Large intestine (tissue), 3 donors: ENCODE measurements at regions not wholly inside any gene's neighbourhood (a gene's known extent, or its start where the extent isn't known, plus 50 kb on each side); places are given as distances from the start of the nearest gene placed in this dataset.

ENCODE experiments used
- DNase-seq, 2 donors: peaks; one replicate each; pipeline versions ENCODE4 v3.0.0 to v3.0.0-alpha.2; 2013
- H3K27ac ChIP-seq: one replicate; pipeline ENCODE4 v1.5.1; 2013; ENCODE audit warnings: low read length
- H3K27me3 ChIP-seq: 2 replicates; pipeline ENCODE4 v1.6.1; 2013; ENCODE audit warnings: low read length; ENCODE audit not compliant: control insufficient read depth, insufficient read depth
- H3K36me3 ChIP-seq: 2 replicates; pipeline ENCODE4 v1.6.1; 2013; ENCODE audit warnings: low read length; ENCODE audit not compliant: control insufficient read depth, insufficient read depth
- H3K4me1 ChIP-seq: one replicate; pipeline ENCODE4 v1.6.1; 2013; ENCODE audit warnings: low read length; ENCODE audit not compliant: control insufficient read depth, insufficient read depth
- H3K4me3 ChIP-seq: one replicate; pipeline ENCODE4 v1.5.1; 2013; ENCODE audit warnings: low read length
- H3K9me3 ChIP-seq: one replicate; pipeline ENCODE4 v1.6.1; 2013; ENCODE audit warnings: mild to moderate bottlenecking, low read depth, low read length, moderate library complexity; ENCODE audit not compliant: control insufficient read depth
- WGBS: methylation state at CpG from one replicate; pipeline ENCODE4 v1.1.5; 2013; ENCODE audit warnings: low lambda C conversion rate; ENCODE audit not compliant: insufficient coverage; 5-methylcytosine and 5-hydroxymethylcytosine counted together

- no peaks in the 10 kb centered on the region for H3K36me3 ChIP-seq
- H3K27ac ChIP-seq = no peak overlapping the region
- H3K4me3 ChIP-seq = no peak overlapping the region
- no peak for DNase-seq
- peaks cover 2% of the 10 kb centered on the region for H3K27me3 ChIP-seq
- H3K4me1 ChIP-seq = no peaks in the 10 kb centered on the region
- no peaks in the 10 kb centered on the region for H3K9me3 ChIP-seq
- 80% methylated on average over 2 of the region's 7 CpGs for WGBS
Observed at GRCh38 chr10:5305374-5305773, 59.4 kb upstream of the UCN3 start.

- no CpG with 5 or more reads among the region's 3 CpGs for WGBS
- no peaks in the 10 kb centered on the region for H3K36me3 ChIP-seq
- H3K27ac ChIP-seq = no peak overlapping the region
- H3K9me3 ChIP-seq = no peaks in the 10 kb centered on the region
- H3K4me3 ChIP-seq = no peak overlapping the region
- no peak for DNase-seq
- no peaks in the 10 kb centered on the region for H3K4me1 ChIP-seq
- H3K27me3 ChIP-seq = peaks cover 2% of the 10 kb centered on the region
Observed at GRCh38 chr10:5310914-5311313, 53.9 kb upstream of the UCN3 start.

DNA sequence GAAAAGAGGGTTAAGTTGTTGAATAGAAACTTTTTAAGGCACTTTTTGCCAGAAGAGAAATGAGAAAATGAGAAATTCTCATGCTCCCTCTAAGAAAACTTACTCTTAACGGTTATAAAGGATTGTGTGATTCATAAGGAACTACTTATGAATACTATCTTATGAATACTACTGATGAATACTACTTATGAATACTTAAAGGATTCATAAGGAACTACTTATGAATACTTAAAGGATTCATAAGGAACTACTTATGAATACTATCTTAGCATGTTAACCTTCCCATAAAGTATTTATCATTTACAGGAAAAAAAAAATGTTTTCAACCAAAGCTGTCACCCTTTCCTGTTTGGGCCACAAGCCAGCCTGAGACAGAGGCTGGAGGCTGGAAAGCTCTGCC is 53.1 kb upstream of the UCN3 start:
- Histone ChIP-seq H3K9me3 (no peaks in the 10 kb centered on the region), H3K4me3 (no peak overlapping the region), H3K4me1 (no peaks in the 10 kb centered on the region), H3K36me3 (no peaks in the 10 kb centered on the region), H3K27me3 (peaks cover 2% of the 10 kb centered on the region), H3K27ac (no peak overlapping the region)
- DNase-seq = no peak
- WGBS = 86% methylated on average over 1 of the region's 1 CpG

GRCh38 chr10:5314840-5315239 is 49.9 kb upstream of the UCN3 start:
- Histone ChIP-seq H3K4me3 (no peak overlapping the region), H3K9me3 (no peaks in the 10 kb centered on the region), H3K36me3 (no peaks in the 10 kb centered on the region), H3K27ac (no peak overlapping the region), H3K4me1 (no peaks in the 10 kb centered on the region), H3K27me3 (no peaks in the 10 kb centered on the region)
- no peak for DNase-seq
- WGBS = no CpG with 5 or more reads among the region's 5 CpGs
